ENCODE measurements at regions not wholly inside any gene's neighbourhood (a gene's known extent, or its start where the extent isn't known, plus 50 kb on each side); places are given as distances from the start of the nearest gene placed in this dataset.

GRCh38 chr6:147654103-147654845 is 145.8 kb downstream of the SAMD5 start:
- H3K9me3 ChIP-seq, result no peaks in the 10 kb centered on the region
- no peaks in the 10 kb centered on the region for H3K27me3 ChIP-seq
- no peak overlapping the region for H3K4me3 ChIP-seq
- WGBS, 2 donors, result 70 to 72% methylated on average over 5 of the region's 5 CpGs
- no peak for DNase-seq
- intact Hi-C loops (cut with DNase I), result no loop called here
- TF ChIP-seq CTCF (IDR thresholded peaks at IDR 0.05) (no peak), POLR2A (IDR thresholded peaks at IDR 0.05) (no peak)
- peaks cover 0 to 5% (median 0%) of the 10 kb centered on the region in 3 donors for H3K4me1 ChIP-seq
- H3K27ac ChIP-seq, result no peak overlapping the region
- no peaks in the 10 kb centered on the region for H3K36me3 ChIP-seq

- Histone ChIP-seq H3K4me1 (no peaks in the 10 kb centered on the region), H3K36me3 (no peaks in the 10 kb centered on the region), H3K27ac (no peak overlapping the region), H3K27me3 (no peaks in the 10 kb centered on the region), H3K9me3 (no peaks in the 10 kb centered on the region), H3K4me3 (no peak overlapping the region)
- no peak for DNase-seq
- 89 to 92% methylated on average over 20 of the region's 20 CpGs for WGBS, 2 donors
- TF ChIP-seq CTCF (IDR thresholded peaks at IDR 0.05) (no peak), POLR2A (IDR thresholded peaks at IDR 0.05) (no peak)
- intact Hi-C loops (cut with DNase I), result no loop called here
Observed at GRCh38 chr6:147660334-147661311, 152.1 kb downstream of the SAMD5 start.

GRCh38 chr6:147662646-147663045 is 154.2 kb downstream of the SAMD5 start:
- Histone ChIP-seq H3K9me3 (no peaks in the 10 kb centered on the region), H3K4me3 (no peak overlapping the region), H3K36me3 (no peaks in the 10 kb centered on the region), H3K4me1 (no peaks in the 10 kb centered on the region), H3K27me3 (no peaks in the 10 kb centered on the region), H3K27ac (no peak overlapping the region)
- WGBS, 2 donors, result 86 to 94% methylated on average over 1 of the region's 1 CpG
- no peak for TF ChIP-seq CTCF (IDR thresholded peaks at IDR 0.05)
- no peak for DNase-seq
- intact Hi-C loops (cut with DNase I), result no loop called here

GRCh38 chr6:147664092-147664491 is 155.6 kb downstream of the SAMD5 start:
- no peaks in the 10 kb centered on the region for H3K9me3 ChIP-seq
- no peak for DNase-seq
- intact Hi-C loops (cut with DNase I), result no loop called here
- no peaks in the 10 kb centered on the region for H3K36me3 ChIP-seq
- H3K4me1 ChIP-seq, result no peaks in the 10 kb centered on the region
- no peak overlapping the region for H3K27ac ChIP-seq
- TF ChIP-seq POLR2A (IDR thresholded peaks at IDR 0.05), result no peak
- TF ChIP-seq CTCF (IDR thresholded peaks at IDR 0.05), result no peak
- no peak overlapping the region for H3K4me3 ChIP-seq
- H3K27me3 ChIP-seq, result no peaks in the 10 kb centered on the region
- 73 to 76% methylated on average over 2 of the region's 2 CpGs for WGBS, 2 donors

- no peak for DNase-seq
- 76 to 92% methylated on average over 4 of the region's 4 CpGs for WGBS, 2 donors
- Histone ChIP-seq H3K27me3 (no peaks in the 10 kb centered on the region), H3K27ac (no peak overlapping the region), H3K4me1 (no peaks in the 10 kb centered on the region), H3K4me3 (no peak overlapping the region), H3K36me3 (no peaks in the 10 kb centered on the region), H3K9me3 (peaks cover 0 to 14% (median 0%) of the 10 kb centered on the region in 3 donors)
- TF ChIP-seq POLR2A (IDR thresholded peaks at IDR 0.05) (no peak), CTCF (IDR thresholded peaks at IDR 0.05) (no peak)
- intact Hi-C loops (cut with DNase I), result no loop called here
Observed at GRCh38 chr6:147666255-147666654, 157.8 kb downstream of the SAMD5 start.

Measured in esophagus squamous epithelium (tissue), 5 donors.